SH-SY5Y (cell line): ENCODE measurements at regions not wholly inside any gene's neighbourhood (a gene's known extent, or its start where the extent isn't known, plus 50 kb on each side); places are given as distances from the start of the nearest gene placed in this dataset.

Source experiments
- GATA2 ChIP-seq: IDR thresholded peaks from 2 replicates; pipeline ENCODE4 v1.6.1; 2011; ENCODE audit warnings: mild to moderate bottlenecking, low read depth, low read length
- GATA3 ChIP-seq: IDR thresholded peaks from 2 replicates; pipeline ENCODE4 v1.6.1; 2011; ENCODE audit warnings: low read depth, mild to moderate bottlenecking, low read length, moderate library complexity

DNA sequence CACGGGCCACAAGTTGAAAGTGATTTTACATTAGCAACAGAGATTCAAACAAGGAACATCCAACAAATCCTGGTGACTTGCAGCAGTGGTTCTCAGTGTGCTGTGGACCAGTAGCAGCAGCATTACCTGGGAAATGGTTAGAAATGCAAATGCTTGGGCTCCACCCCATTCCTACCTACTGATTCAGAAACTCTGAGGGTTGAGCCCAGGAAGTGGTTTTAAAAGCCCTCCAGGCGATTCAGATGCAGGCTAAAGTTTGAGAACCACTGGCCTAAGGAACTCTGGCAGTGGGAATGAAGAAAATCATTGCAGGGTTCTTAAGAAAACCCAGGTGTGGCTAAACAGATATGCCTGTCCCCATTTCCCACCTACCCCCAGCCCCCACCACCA, 398.8 kb downstream of the ENC1 start:
- TF ChIP-seq GATA2 (no peak), GATA3 (no peak)
